ENCODE measurements at regions not wholly inside any gene's neighbourhood (a gene's known extent, or its start where the extent isn't known, plus 50 kb on each side); places are given as distances from the start of the nearest gene placed in this dataset.

DNA sequence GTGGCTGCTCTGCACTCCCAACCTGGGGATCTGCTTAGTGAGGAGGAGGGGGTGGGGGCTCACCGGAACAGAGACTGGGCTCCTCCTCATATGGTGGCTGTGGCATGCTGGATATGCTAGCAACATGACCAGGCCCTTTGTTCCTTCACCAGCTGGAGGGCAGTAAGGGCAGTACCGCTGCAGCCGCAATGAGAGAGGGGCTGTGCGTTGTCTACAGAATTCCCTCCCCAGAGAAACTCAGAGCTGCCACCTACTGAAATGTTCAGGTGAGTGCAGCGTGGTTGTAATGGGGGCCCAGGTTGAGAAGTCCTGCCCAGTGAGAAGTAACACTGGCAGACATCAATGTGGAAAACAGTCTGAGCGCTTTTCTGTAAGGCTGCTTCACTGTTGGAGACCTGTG, 1211.9 kb upstream of the NXPH2 start:
- Histone ChIP-seq H3K27ac (no peak overlapping the region), H3K36me3 (no peaks in the 10 kb centered on the region), H3K9me3 (no peaks in the 10 kb centered on the region), H3K4me1 (no peaks in the 10 kb centered on the region), H3K27me3 (no peaks in the 10 kb centered on the region), H3K4me3 (no peak overlapping the region)
- TF ChIP-seq, protein P1, sequence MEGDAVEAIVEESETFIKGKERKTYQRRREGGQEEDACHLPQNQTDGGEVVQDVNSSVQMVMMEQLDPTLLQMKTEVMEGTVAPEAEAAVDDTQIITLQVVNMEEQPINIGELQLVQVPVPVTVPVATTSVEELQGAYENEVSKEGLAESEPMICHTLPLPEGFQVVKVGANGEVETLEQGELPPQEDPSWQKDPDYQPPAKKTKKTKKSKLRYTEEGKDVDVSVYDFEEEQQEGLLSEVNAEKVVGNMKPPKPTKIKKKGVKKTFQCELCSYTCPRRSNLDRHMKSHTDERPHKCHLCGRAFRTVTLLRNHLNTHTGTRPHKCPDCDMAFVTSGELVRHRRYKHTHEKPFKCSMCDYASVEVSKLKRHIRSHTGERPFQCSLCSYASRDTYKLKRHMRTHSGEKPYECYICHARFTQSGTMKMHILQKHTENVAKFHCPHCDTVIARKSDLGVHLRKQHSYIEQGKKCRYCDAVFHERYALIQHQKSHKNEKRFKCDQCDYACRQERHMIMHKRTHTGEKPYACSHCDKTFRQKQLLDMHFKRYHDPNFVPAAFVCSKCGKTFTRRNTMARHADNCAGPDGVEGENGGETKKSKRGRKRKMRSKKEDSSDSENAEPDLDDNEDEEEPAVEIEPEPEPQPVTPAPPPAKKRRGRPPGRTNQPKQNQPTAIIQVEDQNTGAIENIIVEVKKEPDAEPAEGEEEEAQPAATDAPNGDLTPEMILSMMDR (IDR thresholded peaks at IDR 0.05) = no peak
- no peak for TF ChIP-seq POLR2A (IDR thresholded peaks at IDR 0.05)
- no peak for DNase-seq

DNA sequence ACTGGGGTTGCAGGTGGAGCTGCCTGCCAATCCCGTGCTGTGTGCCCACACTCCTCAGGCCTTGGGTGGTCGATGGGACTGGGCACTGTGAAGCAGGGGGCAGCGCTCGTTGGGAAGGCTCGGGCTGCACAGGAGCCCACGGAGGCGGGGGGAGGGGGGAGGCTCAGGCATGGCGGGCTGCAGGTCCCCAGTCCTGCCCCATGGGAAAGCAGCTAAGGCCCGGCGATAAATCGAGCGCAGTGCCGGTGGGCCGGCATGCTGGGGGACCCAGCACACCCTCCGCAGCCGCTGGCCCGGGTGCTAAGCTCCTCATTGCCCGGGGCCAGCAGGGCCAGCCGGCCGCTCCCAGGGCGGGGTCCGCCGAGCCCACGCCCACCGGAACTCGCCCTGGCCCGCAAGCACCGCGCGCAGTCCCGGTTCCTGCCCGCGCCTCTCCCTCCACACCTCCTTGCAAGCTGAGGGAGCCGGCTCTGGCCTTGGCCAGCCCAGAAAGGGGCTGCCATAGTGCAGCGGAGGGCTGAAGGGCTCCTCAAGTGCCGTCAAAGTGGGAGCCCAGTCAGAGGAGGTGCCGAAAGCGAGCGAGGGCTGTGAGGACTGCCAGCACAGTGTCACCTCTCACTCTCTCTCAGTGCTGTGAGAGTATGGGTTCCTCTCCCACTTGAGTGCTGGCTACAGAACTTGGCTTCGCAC, 1210.6 kb upstream of the NXPH2 start:
- Histone ChIP-seq H3K27ac (no peak overlapping the region), H3K4me3 (no peak overlapping the region), H3K27me3 (no peaks in the 10 kb centered on the region), H3K4me1 (no peaks in the 10 kb centered on the region), H3K9me3 (no peaks in the 10 kb centered on the region), H3K36me3 (no peaks in the 10 kb centered on the region)
- TF ChIP-seq, protein P1 (IDR thresholded peaks at IDR 0.05) = no peak
- TF ChIP-seq POLR2A (IDR thresholded peaks at IDR 0.05) = no peak
- DNase-seq = no peak

DNA sequence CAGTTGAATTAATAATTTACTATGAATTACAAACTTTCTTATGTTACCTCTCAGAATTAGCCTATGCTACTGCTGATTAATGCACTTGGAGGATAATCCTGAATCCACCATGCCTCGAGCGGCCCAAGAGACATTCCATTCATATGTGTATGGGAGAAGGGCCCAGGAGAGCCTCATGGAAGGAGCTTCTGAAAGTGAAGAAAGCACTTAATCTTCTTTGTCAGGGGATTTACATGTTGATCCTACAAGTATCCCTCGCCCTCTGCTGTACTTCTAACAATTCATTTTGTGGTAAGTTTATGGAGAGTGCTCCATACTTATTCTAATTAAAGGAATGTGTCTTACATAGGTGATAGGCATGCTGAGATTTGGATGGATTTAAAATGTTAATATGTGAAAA, 1189.1 kb upstream of the NXPH2 start:
- H3K9me3 ChIP-seq = no peaks in the 10 kb centered on the region
- TF ChIP-seq POLR2A (IDR thresholded peaks at IDR 0.05) = no peak
- TF ChIP-seq, protein P1 (IDR thresholded peaks at IDR 0.05) = no peak

DNA sequence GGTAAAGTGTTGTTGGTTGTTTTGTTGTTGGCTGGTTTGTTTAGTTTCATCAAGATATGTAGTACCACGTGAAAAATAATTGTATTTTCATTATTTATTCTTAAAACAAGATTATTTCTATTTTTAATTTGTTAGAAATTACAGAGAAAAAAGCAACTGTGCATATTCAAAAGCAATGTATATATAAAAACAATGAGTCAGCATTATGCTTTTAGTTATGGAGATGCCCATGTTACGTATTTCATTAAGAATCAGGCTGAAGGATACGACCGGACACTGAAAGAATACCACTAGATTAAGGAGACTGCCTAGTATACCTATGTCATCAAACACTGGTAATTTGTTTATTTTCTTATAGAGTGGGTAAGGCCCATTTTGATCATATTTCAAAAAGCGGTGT, 1188.4 kb upstream of the NXPH2 start:
- no peaks in the 10 kb centered on the region for H3K36me3 ChIP-seq
- no peak for DNase-seq
- TF ChIP-seq, protein P1 (IDR thresholded peaks at IDR 0.05) = no peak
- TF ChIP-seq POLR2A (IDR thresholded peaks at IDR 0.05) = no peak
- H3K4me3 ChIP-seq = no peak overlapping the region
- H3K27me3 ChIP-seq = no peaks in the 10 kb centered on the region
- no peaks in the 10 kb centered on the region for H3K9me3 ChIP-seq
- H3K27ac ChIP-seq = no peak overlapping the region
- no peaks in the 10 kb centered on the region for H3K4me1 ChIP-seq

More for the DNA sequence above, 1189.1 kb upstream of the NXPH2 start:
- no peak overlapping the region for H3K27ac ChIP-seq
- H3K4me3 ChIP-seq = no peak overlapping the region
- H3K36me3 ChIP-seq = no peaks in the 10 kb centered on the region
- H3K4me1 ChIP-seq = no peaks in the 10 kb centered on the region
- no peak for DNase-seq
- H3K27me3 ChIP-seq = no peaks in the 10 kb centered on the region

DNA sequence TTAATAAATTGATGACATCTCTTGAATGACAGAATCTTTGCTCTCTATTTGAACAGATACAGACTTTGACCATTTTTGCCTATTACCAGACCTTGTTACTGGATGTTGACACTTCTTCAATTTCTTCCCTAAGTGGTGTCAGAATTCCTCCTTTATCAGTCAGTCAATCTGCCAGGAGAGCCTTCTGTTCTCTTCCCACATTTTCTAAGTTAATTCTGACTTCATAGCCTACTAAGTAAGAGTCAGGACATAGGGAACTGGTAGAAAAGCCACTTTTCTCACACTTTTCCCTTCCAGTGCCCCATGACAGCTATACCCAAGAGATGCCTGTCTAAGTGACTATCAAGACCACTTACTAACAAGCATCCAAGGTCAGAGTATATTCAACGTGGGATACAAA, 1187.5 kb upstream of the NXPH2 start:
- Histone ChIP-seq H3K4me1 (no peaks in the 10 kb centered on the region), H3K27ac (no peak overlapping the region), H3K36me3 (no peaks in the 10 kb centered on the region), H3K4me3 (no peak overlapping the region), H3K27me3 (no peaks in the 10 kb centered on the region), H3K9me3 (no peaks in the 10 kb centered on the region)
- TF ChIP-seq, protein P1 (IDR thresholded peaks at IDR 0.05) = no peak
- TF ChIP-seq POLR2A (IDR thresholded peaks at IDR 0.05) = no peak
- no peak for DNase-seq
